ENCODE measurements at regions not wholly inside any gene's neighbourhood (a gene's known extent, or its start where the extent isn't known, plus 50 kb on each side); places are given as distances from the start of the nearest gene placed in this dataset.

GRCh38 chr14:85418721-85419120 lies 111.2 kb upstream of the FLRT2 start:
- TF ChIP-seq CTCF (conservative IDR thresholded peaks at IDR 0.05; ENCODE audit: low read length) (no peak), EZH2phosphoT487 (IDR thresholded peaks at IDR 0.05; ENCODE audit: borderline replicate concordance, low read depth, low read length) (no peak)

All from OCI-LY7 (cell line).